HepG2 (cell line): ENCODE measurements at regions not wholly inside any gene's neighbourhood (a gene's known extent, or its start where the extent isn't known, plus 50 kb on each side); places are given as distances from the start of the nearest gene placed in this dataset.

Experiments
- ATAC-seq: fragments of 200-7000 bp; cut with Tn5 transposase; 3 replicates; pipeline ENCODE4 v1.9.1; 2020; ENCODE audit warnings: mild to moderate bottlenecking, moderate library complexity
- BruUV-seq: library from RNA; stranded (reverse); fragments of 400-500 nt; replicated peaks from 2 replicates; lab custom pipeline; 2021; lab: Mats Ljungman, UMichigan
- CTCF ChIA-PET: fragments of 300-600 bp; formaldehyde crosslinking; extraction: SDS; loops from one replicate; lab custom pipeline; 2021; ENCODE audit warnings: low total read pairs, inconsistent platforms, low intra/inter-chr PET ratio; lab: Yijun Ruan, JAX
- POLR2A ChIA-PET: fragments of 350-600 bp; sonication (Branson Sonifier 250); formaldehyde crosslinking; loops from one replicate; lab custom pipeline; 2020; ENCODE audit warnings: antibody characterized with exemption, inconsistent platforms; lab: Yijun Ruan, JAX
- DNase-seq: peaks from one replicate; pipeline ENCODE4 v3.0.0-alpha.2; 2015; ENCODE audit warnings: low spot score
- FAIRE-seq: peaks from 3 replicates; lab custom pipeline; 2011; peaks lifted over from hg19 to GRCh38; lab: Jason Lieb, UNC
- H2AFZ ChIP-seq: one replicate; pipeline ENCODE4 v1.6.1; 2011; ENCODE audit warnings: low read length, inconsistent platforms
- H3K27ac ChIP-seq: fragments of 300-600 bp; 3 replicates; pipeline ENCODE4 v1.8.0; 2011; ENCODE audit warnings: mixed run types, mild to moderate bottlenecking, mixed read lengths, low read length, inconsistent platforms; ENCODE audit not compliant: insufficient read depth; ENCODE audit errors: extremely low read length
- H3K27me3 ChIP-seq, 2 experiments: fragments of 200-600 bp in 1 of 2; 2 replicates in 1 of 2; 3 replicates in 1 of 2; pipeline versions ENCODE4 v1.6.0 to v1.8.0; 2011; ENCODE audit warnings: low read length in 2 of 2, mild to moderate bottlenecking in 2 of 2, moderate library complexity in 2 of 2, inconsistent platforms in 1 of 2; ENCODE audit not compliant: insufficient read depth in 2 of 2, control insufficient read depth in 1 of 2
- H3K36me3 ChIP-seq, 2 experiments: fragments of 200-600 bp in 1 of 2; replicated peaks in 1 of 2; 2 replicates in 1 of 2; 3 replicates in 1 of 2; pipeline versions ENCODE4 v1.5.1 to v1.8.0; 2011; ENCODE audit warnings: low read length in 2 of 2, inconsistent platforms in 1 of 2; ENCODE audit not compliant: insufficient read depth in 2 of 2, control insufficient read depth in 1 of 2
- H3K4me1 ChIP-seq: 2 replicates; pipeline ENCODE4 v1.5.1; 2012; ENCODE audit warnings: low read length, inconsistent platforms; ENCODE audit not compliant: insufficient read depth
- H3K4me2 ChIP-seq: 2 replicates; pipeline ENCODE4 v1.6.0; 2011; ENCODE audit warnings: low read depth, low read length, inconsistent platforms
- H3K4me3 ChIP-seq, 3 experiments: fragments of 200-600 bp in 1 of 3; sonication (generic), shearing (Covaris generic) in 1 of 3; replicated peaks in 1 of 3; 2 replicates each; pipeline ENCODE4 v1.5.1; 2011 to 2016; ENCODE audit warnings: low read length in 3 of 3, inconsistent platforms in 2 of 3, low read depth in 2 of 3, mild to moderate bottlenecking in 2 of 3, control low read depth in 1 of 3, mixed read lengths in 1 of 3; ENCODE audit not compliant: insufficient read depth in 1 of 3
- H3K79me2 ChIP-seq: one replicate; pipeline ENCODE4 v1.6.1; 2011; ENCODE audit warnings: low read length, inconsistent platforms; ENCODE audit not compliant: insufficient read depth
- H3K9ac ChIP-seq: 2 replicates; pipeline ENCODE4 v1.6.0; 2011; ENCODE audit warnings: mild to moderate bottlenecking, low read depth, low read length, inconsistent platforms; ENCODE audit not compliant: insufficient read depth
- H3K9me3 ChIP-seq: 2 replicates; pipeline ENCODE4 v1.5.1; 2012; ENCODE audit warnings: mild to moderate bottlenecking, low read length
- H4K20me1 ChIP-seq: 2 replicates; pipeline ENCODE4 v1.6.0; 2011; ENCODE audit warnings: inconsistent platforms, mild to moderate bottlenecking, low read length, moderate library complexity; ENCODE audit not compliant: insufficient read depth
- ATF4 ChIP-seq, 2 experiments: fragments of 450-650 bp in 1 of 2; sonication (generic) in 1 of 2; formaldehyde crosslinking; IDR thresholded peaks; 2 replicates each; pipeline versions ENCODE4 v1.5.0 to v1.8.0; 2020 to 2022; ENCODE audit warnings: mild to moderate bottlenecking in 1 of 2, missing genetic modification reagents in 1 of 2
- FUBP1 ChIP-seq: sonication (generic); formaldehyde crosslinking; IDR thresholded peaks from 2 replicates; pipeline ENCODE4 v1.5.1; 2020; ENCODE audit warnings: missing genetic modification reagents, mild to moderate bottlenecking, borderline replicate concordance
- GABPB1 ChIP-seq: IDR thresholded peaks from 2 replicates; pipeline ENCODE4 v1.6.1; 2016; ENCODE audit warnings: mild to moderate bottlenecking, missing genetic modification reagents, moderate library complexity, missing compliant biosample characterization
- JARID2 ChIP-seq: sonication (generic); formaldehyde crosslinking; IDR thresholded peaks from 2 replicates; pipeline ENCODE4 v1.8.1; 2023; ENCODE audit warnings: missing genetic modification reagents, inconsistent platforms; ENCODE audit not compliant: insufficient replicate concordance
- KDM5A ChIP-seq: fragments of 200-600 bp; sonication (generic); IDR thresholded peaks from 2 replicates; pipeline ENCODE4 v1.7.0; 2018; ENCODE audit warnings: antibody characterized with exemption, mild to moderate bottlenecking, low read length, borderline replicate concordance
- KLF12 ChIP-seq: sonication (generic); formaldehyde crosslinking; IDR thresholded peaks from 2 replicates; pipeline ENCODE4 v1.4.0; 2020; ENCODE audit warnings: missing genetic modification reagents, borderline replicate concordance
- MAFF ChIP-seq: IDR thresholded peaks from 2 replicates; pipeline ENCODE4 v1.6.1; 2011; ENCODE audit warnings: low read depth, low read length, improper control_type of control experiment
- NPAS2 ChIP-seq: sonication (generic); formaldehyde crosslinking; IDR thresholded peaks from 2 replicates; pipeline ENCODE4 v1.8.0; 2022; ENCODE audit warnings: mild to moderate bottlenecking, missing genetic modification reagents, borderline replicate concordance
- PAF1 ChIP-seq: IDR thresholded peaks from 2 replicates; pipeline ENCODE4 v1.6.1; 2016; ENCODE audit warnings: missing genetic modification reagents, missing compliant biosample characterization
- RBAK ChIP-seq: sonication (generic); formaldehyde crosslinking; IDR thresholded peaks from 2 replicates; pipeline ENCODE4 v1.5.1; 2020; ENCODE audit warnings: mild to moderate bottlenecking, missing genetic modification reagents
- WGBS: methylation state at CpG from one replicate; pipeline ENCODE4 v1.1.6; 2017; ENCODE audit warnings: low lambda C conversion rate; 5-methylcytosine and 5-hydroxymethylcytosine counted together
- in situ Hi-C: cut with HindIII; loops from 2 replicates; pipeline ENCODE4 v1.10.0; 2017; ENCODE audit warnings: low pct_unique_long_range_greater_than_20kb; ENCODE audit not compliant: extremely low pct_ligation_motif_present
- intact Hi-C: fragments of 100-400 bp; cut with micrococcal nuclease; formaldehyde crosslinking; loops from one replicate; pipeline ENCODE4 v1.10.0; 2022; ENCODE audit not compliant: unreplicated experiment
- TF ChIP-seq, protein P1 (sequence below): sonication (generic); formaldehyde crosslinking; IDR thresholded peaks from 2 replicates; pipeline ENCODE4 v1.8.0; 2022; ENCODE audit warnings: mild to moderate bottlenecking, missing genetic modification reagents, borderline replicate concordance

GRCh38 chr4:171042989-171043524, 770.1 kb upstream of the GALNTL6 start (continued):
- TF ChIP-seq JARID2 (no peak), KLF12 (no peak)
- TF ChIP-seq, protein P1, sequence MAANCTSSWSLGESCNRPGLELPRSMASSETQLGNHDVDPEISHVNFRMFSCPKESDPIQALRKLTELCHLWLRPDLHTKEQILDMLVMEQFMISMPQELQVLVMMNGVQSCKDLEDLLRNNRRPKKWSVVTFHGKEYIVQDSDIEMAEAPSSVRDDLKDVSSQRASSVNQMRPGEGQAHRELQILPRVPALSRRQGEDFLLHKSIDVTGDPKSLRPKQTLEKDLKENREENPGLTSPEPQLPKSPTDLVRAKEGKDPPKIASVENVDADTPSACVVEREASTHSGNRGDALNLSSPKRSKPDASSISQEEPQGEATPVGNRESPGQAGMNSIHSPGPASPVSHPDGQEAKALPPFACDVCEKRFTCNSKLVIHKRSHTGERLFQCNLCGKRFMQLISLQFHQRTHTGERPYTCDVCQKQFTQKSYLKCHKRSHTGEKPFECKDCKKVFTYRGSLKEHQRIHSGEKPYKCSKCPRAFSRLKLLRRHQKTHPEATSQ, result no peak

DNA sequence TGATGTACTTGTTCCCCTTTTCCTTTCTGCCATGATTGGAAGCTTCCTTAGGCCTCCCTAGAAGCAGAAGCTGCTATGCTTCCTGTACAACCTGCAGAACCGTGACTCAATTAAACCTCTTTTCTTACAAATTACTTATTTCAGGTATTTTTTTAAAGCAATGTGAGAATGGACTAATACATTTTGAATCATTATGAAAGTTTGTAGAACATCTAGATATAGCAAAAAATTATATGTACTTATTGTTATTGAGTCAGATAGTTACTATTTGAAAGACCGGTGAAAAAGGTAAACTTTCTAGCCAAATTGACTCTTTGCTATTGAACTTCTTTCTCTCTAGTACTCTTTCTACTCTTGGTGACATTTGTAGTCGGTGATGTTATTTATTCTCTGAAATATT, 777.3 kb upstream of the GALNTL6 start:
- no peak overlapping the region for H3K4me2 ChIP-seq

More for the DNA sequence above, 777.3 kb upstream of the GALNTL6 start:
- no peak for TF ChIP-seq FUBP1 (CRISPR knock-in tag)
- no peak for TF ChIP-seq NPAS2 (CRISPR knock-in tag)
- no peak for TF ChIP-seq MAFF
- TF ChIP-seq PAF1, result no peak
- no peak for TF ChIP-seq RBAK (CRISPR knock-in tag)
- no peak for TF ChIP-seq GABPB1
- no peak for TF ChIP-seq KDM5A
- no peak for TF ChIP-seq ATF4 (CRISPR knock-in tag; IDR thresholded peaks at IDR 0.05)
- H3K4me3 ChIP-seq, result no peak overlapping the region
- ChIA-PET POLR2A (no interaction called here), CTCF (no interaction called here)
- H2AFZ ChIP-seq, result no peak overlapping the region
- ATAC-seq (no peak), FAIRE-seq (no peak), DNase-seq (no peak)
- no peaks in the 10 kb centered on the region for H3K27me3 ChIP-seq
- no peaks in the 10 kb centered on the region for H3K79me2 ChIP-seq
- no peaks in the 10 kb centered on the region for H3K36me3 ChIP-seq
- H3K4me1 ChIP-seq, result no peaks in the 10 kb centered on the region
- H3K9me3 ChIP-seq, result 0 out of 2 replicates have a peak, but pooled peaks cover 4% of the 10 kb centered on the region
- BruUV-seq, result no TSS peak
- 34% methylated on average over 3 of the region's 3 CpGs for WGBS
- in situ Hi-C loops (no loop called here), intact Hi-C loops (no loop called here)
- no peaks in the 10 kb centered on the region for H4K20me1 ChIP-seq
- no peak overlapping the region for H3K27ac ChIP-seq
- no peak overlapping the region for H3K9ac ChIP-seq
